Nephron progenitor cell (in vitro differentiated cells): ENCODE measurements at regions not wholly inside any gene's neighbourhood (a gene's known extent, or its start where the extent isn't known, plus 50 kb on each side); places are given as distances from the start of the nearest gene placed in this dataset.

ENCODE experiments used
- DNase-seq: peaks from one replicate; pipeline ENCODE4 v3.0.0; 2021
- H3K27ac Mint-ChIP-seq: 2 replicates; pipeline ENCODE4 v1.8.0; 2021; ENCODE audit warnings: mild to moderate bottlenecking, moderate library complexity, mixed read lengths
- H3K27me3 Mint-ChIP-seq: 2 replicates; pipeline ENCODE4 v1.8.0; 2021; ENCODE audit warnings: mild to moderate bottlenecking, low read depth, mixed read lengths; ENCODE audit not compliant: poor library complexity
- H3K36me3 Mint-ChIP-seq: 2 replicates; pipeline ENCODE4 v1.8.0; 2021; ENCODE audit warnings: low read depth, mixed read lengths
- H3K4me1 Mint-ChIP-seq: 2 replicates; pipeline ENCODE4 v1.8.0; 2021; ENCODE audit warnings: mixed read lengths
- H3K4me3 Mint-ChIP-seq: 2 replicates; pipeline ENCODE4 v1.8.0; 2021; ENCODE audit warnings: mild to moderate bottlenecking, moderate library complexity, mixed read lengths
- H3K9me3 Mint-ChIP-seq: 2 replicates; pipeline ENCODE4 v1.8.0; 2021; ENCODE audit warnings: mild to moderate bottlenecking, moderate library complexity, mixed read lengths
- CTCF ChIP-seq: fragments of 200-600 bp; sonication (generic); IDR thresholded peaks from 2 replicates; pipeline ENCODE4 v1.5.0; 2021; ENCODE audit warnings: antibody characterized with exemption

DNA sequence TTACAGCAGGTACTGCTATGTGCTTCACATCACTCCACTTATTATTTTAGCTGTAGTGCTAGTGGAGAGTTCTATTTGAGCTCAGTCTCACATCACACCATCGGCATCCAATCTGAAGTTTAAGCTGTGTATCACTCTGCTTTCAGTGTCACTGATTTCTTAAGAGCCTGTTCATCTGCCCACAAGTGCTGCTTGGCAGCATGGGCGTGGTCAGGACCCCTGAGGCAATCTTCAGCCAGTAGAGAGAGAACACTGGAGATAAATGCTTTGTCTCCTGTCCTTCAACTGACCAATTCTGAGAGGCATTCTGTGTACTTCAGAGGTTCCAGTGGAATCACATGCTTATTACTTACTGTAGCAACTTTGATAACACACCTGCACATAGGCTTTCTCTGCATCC, 728.8 kb downstream of the RPS29 start:
- Mint-ChIP-seq H3K9me3 (no peaks in the 10 kb centered on the region), H3K4me3 (no peak overlapping the region), H3K27me3 (peaks cover 4% of the 10 kb centered on the region), H3K27ac (no peak overlapping the region), H3K4me1 (no peaks in the 10 kb centered on the region), H3K36me3 (no peaks in the 10 kb centered on the region)
- no peak for DNase-seq
- no peak for TF ChIP-seq CTCF

- H3K36me3 Mint-ChIP-seq: no peaks in the 10 kb centered on the region
- no peak for DNase-seq
- peaks cover 6% of the 10 kb centered on the region for H3K4me1 Mint-ChIP-seq
- H3K27ac Mint-ChIP-seq: no peak overlapping the region
- H3K27me3 Mint-ChIP-seq: peaks cover 7% of the 10 kb centered on the region
- TF ChIP-seq CTCF: no peak
- no peak overlapping the region for H3K4me3 Mint-ChIP-seq
- peaks cover 6% of the 10 kb centered on the region for H3K9me3 Mint-ChIP-seq
Observed at GRCh38 chr14:48853159-48853558, 733.0 kb downstream of the RPS29 start.

DNA sequence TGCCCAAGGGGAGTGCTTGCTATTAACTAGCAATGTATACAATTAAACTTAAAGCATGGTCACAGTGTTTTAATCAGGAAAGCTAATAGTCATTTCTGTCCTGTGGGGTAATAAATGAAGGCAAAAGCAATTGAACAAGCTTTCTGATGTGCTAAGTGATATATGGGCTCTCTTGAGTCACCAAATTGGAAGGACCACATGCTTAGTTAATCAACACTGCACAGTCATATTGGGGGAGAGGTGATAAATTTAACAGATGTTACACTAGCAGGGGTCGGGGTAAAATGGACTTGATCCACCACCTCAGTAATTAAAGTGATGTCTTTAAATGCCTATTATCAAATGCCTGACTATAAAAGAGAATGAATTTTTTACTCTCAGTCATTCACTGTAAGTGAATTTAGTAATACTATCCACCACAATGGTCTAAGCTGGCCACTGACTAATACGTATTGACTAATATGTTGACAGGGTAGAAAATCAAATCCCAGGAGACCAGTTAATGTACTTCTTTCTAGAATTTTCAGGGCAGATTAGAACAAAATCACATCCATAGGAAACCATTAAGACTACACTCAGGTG, 736.3 kb downstream of the RPS29 start:
- H3K27me3 Mint-ChIP-seq: peaks cover 11% of the 10 kb centered on the region
- H3K9me3 Mint-ChIP-seq: peaks cover 9% of the 10 kb centered on the region
- peaks cover 11% of the 10 kb centered on the region for H3K4me1 Mint-ChIP-seq
- no peak overlapping the region for H3K27ac Mint-ChIP-seq
- no peak for DNase-seq
- TF ChIP-seq CTCF: no peak
- H3K4me3 Mint-ChIP-seq: no peak overlapping the region
- no peaks in the 10 kb centered on the region for H3K36me3 Mint-ChIP-seq

GRCh38 chr14:48842785-48843184, 743.4 kb downstream of the RPS29 start:
- no peak for TF ChIP-seq CTCF
- Mint-ChIP-seq H3K27me3 (peaks cover 8% of the 10 kb centered on the region), H3K9me3 (peaks cover 3% of the 10 kb centered on the region), H3K36me3 (no peaks in the 10 kb centered on the region), H3K4me3 (no peak overlapping the region), H3K27ac (peak overlapping the region; percentile 46), H3K4me1 (peaks cover 3% of the 10 kb centered on the region)
- DNase-seq: no peak

GRCh38 chr14:48826058-48826457, 760.1 kb downstream of the RPS29 start:
- no peak for TF ChIP-seq CTCF
- Mint-ChIP-seq H3K4me1 (no peaks in the 10 kb centered on the region), H3K27me3 (peaks cover 5% of the 10 kb centered on the region), H3K9me3 (no peaks in the 10 kb centered on the region), H3K27ac (no peak overlapping the region), H3K4me3 (no peak overlapping the region), H3K36me3 (no peaks in the 10 kb centered on the region)
- DNase-seq: no peak

GRCh38 chr14:48814562-48814961, 771.6 kb downstream of the RPS29 start:
- Mint-ChIP-seq H3K36me3 (no peaks in the 10 kb centered on the region), H3K4me1 (peaks cover 4% of the 10 kb centered on the region), H3K9me3 (no peaks in the 10 kb centered on the region), H3K27me3 (no peaks in the 10 kb centered on the region), H3K4me3 (no peak overlapping the region), H3K27ac (no peak overlapping the region)
- no peak for TF ChIP-seq CTCF
- no peak for DNase-seq
